T-helper 2 cell treated with Interferon-gamma antibody and Interleukin-4, amounts not matched to agents 5 μg/mL and 100 μg/mL, for 36 hours (primary cell): ENCODE measurements at regions not wholly inside any gene's neighbourhood (a gene's known extent, or its start where the extent isn't known, plus 50 kb on each side); places are given as distances from the start of the nearest gene placed in this dataset.

Source experiments
- DNase-seq: peaks from one replicate; pipeline ENCODE4 v3.0.0; 2021; ENCODE audit warnings: low spot score
- H3K27ac Mint-ChIP-seq: one replicate; pipeline ENCODE4 v1.8.0; 2021; ENCODE audit warnings: mild to moderate bottlenecking, mixed read lengths
- H3K27me3 Mint-ChIP-seq: one replicate; pipeline ENCODE4 v1.8.0; 2021; ENCODE audit warnings: low read depth, mixed read lengths
- H3K36me3 Mint-ChIP-seq: one replicate; pipeline ENCODE4 v1.8.0; 2021; ENCODE audit warnings: low read depth, mixed read lengths
- H3K4me1 Mint-ChIP-seq: one replicate; pipeline ENCODE4 v1.8.0; 2021; ENCODE audit warnings: low read depth, mixed read lengths
- H3K4me3 Mint-ChIP-seq: one replicate; pipeline ENCODE4 v1.8.0; 2022; ENCODE audit warnings: mild to moderate bottlenecking, moderate library complexity, mixed read lengths
- H3K9me3 Mint-ChIP-seq: one replicate; pipeline ENCODE4 v1.8.0; 2021; ENCODE audit warnings: mixed read lengths

- no peaks in the 10 kb centered on the region for H3K36me3 Mint-ChIP-seq
- H3K4me1 Mint-ChIP-seq, result no peaks in the 10 kb centered on the region
- peaks cover 12% of the 10 kb centered on the region for H3K27me3 Mint-ChIP-seq
- DNase-seq, result no peak
- no peak overlapping the region for H3K27ac Mint-ChIP-seq
- H3K4me3 Mint-ChIP-seq, result no peak overlapping the region
- no peaks in the 10 kb centered on the region for H3K9me3 Mint-ChIP-seq
Measured at GRCh38 chr5:79856456-79857055, 134.5 kb downstream of the MTX3 start.

GRCh38 chr5:79853676-79854418 is 137.2 kb downstream of the MTX3 start:
- H3K4me1 Mint-ChIP-seq, result no peaks in the 10 kb centered on the region
- H3K9me3 Mint-ChIP-seq, result no peaks in the 10 kb centered on the region
- H3K36me3 Mint-ChIP-seq, result no peaks in the 10 kb centered on the region
- DNase-seq, result peak; percentile 25
- peaks cover 7% of the 10 kb centered on the region for H3K27me3 Mint-ChIP-seq
- H3K27ac Mint-ChIP-seq, result no peak overlapping the region
- H3K4me3 Mint-ChIP-seq, result no peak overlapping the region

GRCh38 chr5:79853028-79853427 is 138.0 kb downstream of the MTX3 start:
- Mint-ChIP-seq H3K4me1 (peaks cover 3% of the 10 kb centered on the region), H3K36me3 (no peaks in the 10 kb centered on the region), H3K27me3 (peaks cover 7% of the 10 kb centered on the region), H3K9me3 (no peaks in the 10 kb centered on the region), H3K27ac (no peak overlapping the region), H3K4me3 (no peak overlapping the region)
- no peak for DNase-seq

- no peaks in the 10 kb centered on the region for H3K9me3 Mint-ChIP-seq
- no peak overlapping the region for H3K4me3 Mint-ChIP-seq
- H3K27ac Mint-ChIP-seq, result no peak overlapping the region
- DNase-seq, result no peak
- H3K27me3 Mint-ChIP-seq, result peaks cover 5% of the 10 kb centered on the region
- H3K36me3 Mint-ChIP-seq, result no peaks in the 10 kb centered on the region
- H3K4me1 Mint-ChIP-seq, result peaks cover 3% of the 10 kb centered on the region
Measured at GRCh38 chr5:79851391-79851863, 139.6 kb downstream of the MTX3 start.

GRCh38 chr5:79850941-79851340 is 140.1 kb downstream of the MTX3 start:
- Mint-ChIP-seq H3K27me3 (peaks cover 5% of the 10 kb centered on the region), H3K27ac (no peak overlapping the region), H3K9me3 (no peaks in the 10 kb centered on the region), H3K4me3 (no peak overlapping the region), H3K4me1 (peaks cover 4% of the 10 kb centered on the region), H3K36me3 (no peaks in the 10 kb centered on the region)
- no peak for DNase-seq

- H3K27ac Mint-ChIP-seq, result no peak overlapping the region
- H3K27me3 Mint-ChIP-seq, result peaks cover 5% of the 10 kb centered on the region
- H3K4me3 Mint-ChIP-seq, result no peak overlapping the region
- no peaks in the 10 kb centered on the region for H3K36me3 Mint-ChIP-seq
- H3K4me1 Mint-ChIP-seq, result peaks cover 10% of the 10 kb centered on the region
- DNase-seq, result no peak
- no peaks in the 10 kb centered on the region for H3K9me3 Mint-ChIP-seq
Measured at GRCh38 chr5:79850316-79850822, 140.7 kb downstream of the MTX3 start.

- no peak overlapping the region for H3K4me3 Mint-ChIP-seq
- no peak for DNase-seq
- H3K27ac Mint-ChIP-seq, result no peak overlapping the region
- H3K4me1 Mint-ChIP-seq, result peaks cover 12% of the 10 kb centered on the region
- no peaks in the 10 kb centered on the region for H3K36me3 Mint-ChIP-seq
- no peaks in the 10 kb centered on the region for H3K9me3 Mint-ChIP-seq
- H3K27me3 Mint-ChIP-seq, result peaks cover 5% of the 10 kb centered on the region
Measured at GRCh38 chr5:79849486-79850315, 141.4 kb downstream of the MTX3 start.
